Thyroid gland (tissue), 4 donors: ENCODE measurements at regions not wholly inside any gene's neighbourhood (a gene's known extent, or its start where the extent isn't known, plus 50 kb on each side); places are given as distances from the start of the nearest gene placed in this dataset.

Source experiments
- DNase-seq, 2 donors: peaks; one replicate each; pipeline ENCODE4 v3.0.0-alpha.2; 2019
- H3K27ac ChIP-seq, 3 donors: fragments of 200-600 bp; sonication (generic); 1 replicate in 2 of 3; 2 replicates in 1 of 3; pipeline ENCODE4 v1.5.1; 2016 to 2019; ENCODE audit warnings: mild to moderate bottlenecking in 1 of 3, moderate library complexity in 1 of 3
- H3K27me3 ChIP-seq: fragments of 200-600 bp; sonication (generic); one replicate; pipeline ENCODE4 v1.5.1; 2019
- H3K36me3 ChIP-seq, 2 donors: fragments of 200-600 bp; sonication (generic); one replicate each; pipeline ENCODE4 v1.5.1; 2016 to 2019
- H3K4me1 ChIP-seq, 2 donors: fragments of 200-600 bp; sonication (generic); one replicate each; pipeline ENCODE4 v1.5.1; 2017 to 2019
- H3K4me3 ChIP-seq, 3 donors: fragments of 200-600 bp; sonication (generic); replicated peaks in 1 of 3; 1 replicate in 2 of 3; 2 replicates in 1 of 3; pipeline ENCODE4 v1.5.1; 2016; ENCODE audit warnings: mild to moderate bottlenecking in 1 of 3
- H3K9me3 ChIP-seq: fragments of 200-600 bp; sonication (generic); one replicate; pipeline ENCODE4 v1.5.1; 2017
- POLR2A ChIP-seq, 2 donors: fragments of 450-650 bp; IDR thresholded peaks; one replicate each; pipeline ENCODE4 v1.6.1; 2017; ENCODE audit warnings: antibody characterized with exemption in 2 of 2, mild to moderate bottlenecking in 2 of 2, moderate library complexity in 1 of 2
- WGBS, 2 donors: methylation state at CpG; one replicate each; pipeline ENCODE4 v1.1.5; 2017; 5-methylcytosine and 5-hydroxymethylcytosine counted together
- intact Hi-C: fragments of 100-400 bp; cut with DNase I; formaldehyde crosslinking; loops from one replicate; pipeline ENCODE4 v1.15.1; 2023
- TF ChIP-seq, protein P1 (sequence below), 6 experiments: fragments of 200-600 bp in 3 of 6; fragments of 450-650 bp in 3 of 6; sonication (generic) in 3 of 6; IDR thresholded peaks; one replicate each; pipeline ENCODE4 v1.5.1; 2016 to 2019; ENCODE audit warnings: antibody characterized with exemption in 6 of 6, mild to moderate bottlenecking in 2 of 6, inconsistent platforms in 1 of 6, moderate library complexity in 1 of 6

GRCh38 chr12:125377093-125377492, 311.9 kb downstream of the AACS start:
- Histone ChIP-seq H3K27ac (no peak overlapping the region), H3K9me3 (no peaks in the 10 kb centered on the region), H3K4me3 (no peak overlapping the region), H3K27me3 (no peaks in the 10 kb centered on the region), H3K4me1 (no peaks in the 10 kb centered on the region), H3K36me3 (no peaks in the 10 kb centered on the region)
- DNase-seq: no peak
- intact Hi-C loops: no loop called here
- TF ChIP-seq POLR2A (IDR thresholded peaks at IDR 0.05): no peak
- TF ChIP-seq, protein P1, sequence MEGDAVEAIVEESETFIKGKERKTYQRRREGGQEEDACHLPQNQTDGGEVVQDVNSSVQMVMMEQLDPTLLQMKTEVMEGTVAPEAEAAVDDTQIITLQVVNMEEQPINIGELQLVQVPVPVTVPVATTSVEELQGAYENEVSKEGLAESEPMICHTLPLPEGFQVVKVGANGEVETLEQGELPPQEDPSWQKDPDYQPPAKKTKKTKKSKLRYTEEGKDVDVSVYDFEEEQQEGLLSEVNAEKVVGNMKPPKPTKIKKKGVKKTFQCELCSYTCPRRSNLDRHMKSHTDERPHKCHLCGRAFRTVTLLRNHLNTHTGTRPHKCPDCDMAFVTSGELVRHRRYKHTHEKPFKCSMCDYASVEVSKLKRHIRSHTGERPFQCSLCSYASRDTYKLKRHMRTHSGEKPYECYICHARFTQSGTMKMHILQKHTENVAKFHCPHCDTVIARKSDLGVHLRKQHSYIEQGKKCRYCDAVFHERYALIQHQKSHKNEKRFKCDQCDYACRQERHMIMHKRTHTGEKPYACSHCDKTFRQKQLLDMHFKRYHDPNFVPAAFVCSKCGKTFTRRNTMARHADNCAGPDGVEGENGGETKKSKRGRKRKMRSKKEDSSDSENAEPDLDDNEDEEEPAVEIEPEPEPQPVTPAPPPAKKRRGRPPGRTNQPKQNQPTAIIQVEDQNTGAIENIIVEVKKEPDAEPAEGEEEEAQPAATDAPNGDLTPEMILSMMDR (IDR thresholded peaks at IDR 0.05): no peak
- 85 to 86% methylated on average over 1 of the region's 1 CpG for WGBS, 2 donors

DNA sequence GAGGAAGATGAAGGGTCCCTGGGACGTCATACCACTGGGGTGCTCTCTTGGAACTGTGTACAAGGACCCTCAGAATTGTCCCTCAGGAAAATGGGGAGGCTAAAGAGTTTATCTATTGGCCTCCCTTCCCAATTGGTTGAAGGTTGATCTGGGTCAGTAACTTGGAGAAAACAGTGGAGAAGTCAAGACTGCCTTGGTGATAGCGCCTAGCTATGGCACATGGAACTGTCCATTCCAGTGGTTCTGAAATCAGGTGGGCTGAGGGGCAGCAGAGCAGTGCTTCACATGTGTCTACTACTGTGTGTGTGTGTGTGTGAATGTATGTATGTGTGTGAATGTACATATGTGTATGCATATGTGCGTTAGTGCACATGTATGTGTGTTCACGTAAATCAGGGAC, 316.1 kb downstream of the AACS start:
- no peak overlapping the region for H3K4me3 ChIP-seq
- no peak overlapping the region for H3K27ac ChIP-seq
- H3K4me1 ChIP-seq: no peaks in the 10 kb centered on the region
- intact Hi-C loops: no loop called here
- WGBS, 2 donors: 82 to 84% methylated on average over 4 of the region's 4 CpGs
- H3K36me3 ChIP-seq: no peaks in the 10 kb centered on the region
- no peaks in the 10 kb centered on the region for H3K9me3 ChIP-seq
- TF ChIP-seq, protein P1 (IDR thresholded peaks at IDR 0.05): no peak
- no peak for TF ChIP-seq POLR2A (IDR thresholded peaks at IDR 0.05)
- H3K27me3 ChIP-seq: no peaks in the 10 kb centered on the region
- no peak for DNase-seq

GRCh38 chr12:125382926-125383325, 317.7 kb downstream of the AACS start:
- TF ChIP-seq, protein P1 (IDR thresholded peaks at IDR 0.05): no peak
- TF ChIP-seq POLR2A (IDR thresholded peaks at IDR 0.05): no peak
- no peaks in the 10 kb centered on the region for H3K9me3 ChIP-seq
- no peaks in the 10 kb centered on the region for H3K36me3 ChIP-seq
- no peak overlapping the region for H3K27ac ChIP-seq
- no peak for DNase-seq
- no peaks in the 10 kb centered on the region for H3K4me1 ChIP-seq
- 54 to 60% methylated on average over 4 of the region's 4 CpGs for WGBS, 2 donors
- no peaks in the 10 kb centered on the region for H3K27me3 ChIP-seq
- H3K4me3 ChIP-seq: no peak overlapping the region
- intact Hi-C loops: no loop called here

DNA sequence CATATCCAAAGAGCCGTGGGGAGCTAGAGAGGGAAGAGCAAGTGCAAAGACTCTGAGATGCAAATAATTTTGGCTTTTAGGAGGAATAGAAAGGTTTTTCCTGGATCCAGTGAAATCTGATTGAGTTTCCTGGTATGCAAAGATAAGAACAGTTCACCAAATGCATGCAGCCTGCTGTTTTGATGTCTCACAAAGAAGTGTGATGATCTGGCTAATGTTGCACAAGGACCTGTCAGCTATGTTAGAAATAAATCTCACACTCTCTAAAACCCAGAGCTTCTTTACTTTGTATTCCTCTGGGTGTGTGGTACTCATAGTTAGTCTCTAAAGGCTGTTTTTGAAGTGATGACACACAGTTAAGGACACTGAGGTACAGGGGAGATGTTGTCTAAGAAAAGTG, 321.4 kb downstream of the AACS start:
- DNase-seq: no peak
- WGBS, 2 donors: 70 to 82% methylated on average over 1 of the region's 1 CpG
- no peak for TF ChIP-seq POLR2A (IDR thresholded peaks at IDR 0.05)
- TF ChIP-seq, protein P1 (IDR thresholded peaks at IDR 0.05): no peak

DNA sequence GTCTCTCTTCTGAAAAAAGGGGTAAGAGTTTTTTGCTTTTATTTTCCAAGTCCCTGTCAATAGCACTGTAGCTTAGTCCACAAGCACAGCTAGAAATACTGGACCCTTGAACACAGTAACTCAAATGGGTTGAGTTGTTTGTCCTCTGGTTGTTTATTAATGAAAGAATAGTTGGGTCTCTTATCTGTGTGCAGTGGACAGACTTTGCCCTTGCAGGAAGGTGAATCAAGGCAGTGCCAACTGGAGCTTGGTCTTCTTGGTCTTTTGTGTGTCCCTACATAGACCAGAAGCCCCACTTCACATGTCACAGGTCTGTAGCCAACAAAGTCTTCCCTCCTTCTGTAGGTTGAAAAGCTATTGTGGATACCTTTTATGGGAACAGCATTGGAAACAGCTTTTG, 322.0 kb downstream of the AACS start:
- no peaks in the 10 kb centered on the region for H3K4me1 ChIP-seq
- no peaks in the 10 kb centered on the region for H3K27me3 ChIP-seq
- no peak for TF ChIP-seq POLR2A (IDR thresholded peaks at IDR 0.05)
- TF ChIP-seq, protein P1 (IDR thresholded peaks at IDR 0.05): no peak
- no peaks in the 10 kb centered on the region for H3K36me3 ChIP-seq
- intact Hi-C loops: no loop called here
- no peak overlapping the region for H3K4me3 ChIP-seq
- H3K27ac ChIP-seq: no peak overlapping the region
- H3K9me3 ChIP-seq: no peaks in the 10 kb centered on the region
- DNase-seq: no peak

More for the DNA sequence above, 321.4 kb downstream of the AACS start:
- Histone ChIP-seq H3K9me3 (no peaks in the 10 kb centered on the region), H3K27ac (no peak overlapping the region), H3K4me1 (no peaks in the 10 kb centered on the region), H3K27me3 (no peaks in the 10 kb centered on the region), H3K4me3 (no peak overlapping the region), H3K36me3 (no peaks in the 10 kb centered on the region)
- intact Hi-C loops: no loop called here
